C4-2B (cell line): ENCODE measurements at regions not wholly inside any gene's neighbourhood (a gene's known extent, or its start where the extent isn't known, plus 50 kb on each side); places are given as distances from the start of the nearest gene placed in this dataset.

Source experiments
- CTCF ChIP-seq: fragments of 450-650 bp; conservative IDR thresholded peaks from 2 replicates; pipeline ENCODE4 v1.5.1; 2017; ENCODE audit warnings: mild to moderate bottlenecking
- ZFX ChIP-seq: fragments of 450-650 bp; IDR thresholded peaks from 2 replicates; pipeline ENCODE4 v1.6.1; 2017

- TF ChIP-seq CTCF: no peak
- no peak for TF ChIP-seq ZFX
Measured at GRCh38 chr19:28333909-28334308, 879.0 kb downstream of the UQCRFS1 start.
